ENCODE measurements at regions not wholly inside any gene's neighbourhood (a gene's known extent, or its start where the extent isn't known, plus 50 kb on each side); places are given as distances from the start of the nearest gene placed in this dataset.

DNA sequence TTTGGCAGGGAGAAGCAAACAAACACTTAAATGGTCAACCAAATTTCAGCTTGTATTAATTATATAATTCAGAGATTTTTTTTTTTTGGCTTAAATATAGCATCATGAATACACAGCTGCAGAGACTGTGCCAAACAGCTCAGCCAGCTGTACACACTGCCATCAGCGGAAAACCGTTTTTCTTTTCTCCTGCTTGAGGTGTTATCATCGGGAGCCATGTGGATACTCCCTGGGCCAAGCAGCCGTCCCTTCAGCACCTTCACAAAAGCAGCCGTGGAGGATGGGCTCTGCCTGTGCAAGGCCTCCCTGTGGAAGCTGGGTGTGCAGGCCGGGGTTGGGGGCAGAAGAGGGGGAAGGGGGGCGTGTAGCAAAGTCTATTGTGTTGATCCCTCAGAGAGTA lies 85.0 kb downstream of the NUF2 start:
- Histone ChIP-seq H3K4me3 (no peak overlapping the region), H3K4me1 (peaks cover 5% of the 10 kb centered on the region), H3K36me3 (no peaks in the 10 kb centered on the region), H3K27ac (replicated peaks) (no peak overlapping the region), H3K9me3 (replicated peaks) (no peaks in the 10 kb centered on the region), H3K27me3 (ENCODE audit: low read depth) (peaks cover 15% of the 10 kb centered on the region)
- no peak for DNase-seq
- TF ChIP-seq, protein P1, sequence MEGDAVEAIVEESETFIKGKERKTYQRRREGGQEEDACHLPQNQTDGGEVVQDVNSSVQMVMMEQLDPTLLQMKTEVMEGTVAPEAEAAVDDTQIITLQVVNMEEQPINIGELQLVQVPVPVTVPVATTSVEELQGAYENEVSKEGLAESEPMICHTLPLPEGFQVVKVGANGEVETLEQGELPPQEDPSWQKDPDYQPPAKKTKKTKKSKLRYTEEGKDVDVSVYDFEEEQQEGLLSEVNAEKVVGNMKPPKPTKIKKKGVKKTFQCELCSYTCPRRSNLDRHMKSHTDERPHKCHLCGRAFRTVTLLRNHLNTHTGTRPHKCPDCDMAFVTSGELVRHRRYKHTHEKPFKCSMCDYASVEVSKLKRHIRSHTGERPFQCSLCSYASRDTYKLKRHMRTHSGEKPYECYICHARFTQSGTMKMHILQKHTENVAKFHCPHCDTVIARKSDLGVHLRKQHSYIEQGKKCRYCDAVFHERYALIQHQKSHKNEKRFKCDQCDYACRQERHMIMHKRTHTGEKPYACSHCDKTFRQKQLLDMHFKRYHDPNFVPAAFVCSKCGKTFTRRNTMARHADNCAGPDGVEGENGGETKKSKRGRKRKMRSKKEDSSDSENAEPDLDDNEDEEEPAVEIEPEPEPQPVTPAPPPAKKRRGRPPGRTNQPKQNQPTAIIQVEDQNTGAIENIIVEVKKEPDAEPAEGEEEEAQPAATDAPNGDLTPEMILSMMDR (IDR thresholded peaks at IDR 0.05; ENCODE audit: borderline replicate concordance) = no peak
- intact Hi-C loops (cut with micrococcal nuclease) = no loop called here

DNA sequence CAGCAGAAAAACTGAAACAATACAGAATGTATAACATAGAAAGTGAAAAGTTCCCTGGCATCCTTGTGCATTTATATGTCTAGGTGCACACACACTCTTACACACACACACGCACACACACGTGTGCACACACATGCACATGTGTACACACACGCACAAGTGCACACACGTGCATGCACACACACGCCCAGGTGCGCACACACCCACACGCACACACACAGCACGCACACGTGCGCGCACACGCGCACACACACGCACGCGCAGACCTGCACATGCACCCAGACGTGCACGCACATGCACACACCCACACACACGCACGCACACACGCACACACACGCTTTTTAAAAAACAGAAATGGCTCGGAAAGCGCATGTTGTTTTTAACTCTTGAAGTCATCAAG lies 86.5 kb downstream of the NUF2 start:
- TF ChIP-seq, protein P1 (IDR thresholded peaks at IDR 0.05; ENCODE audit: borderline replicate concordance) = no peak
- no peak overlapping the region for H3K27ac ChIP-seq (replicated peaks)
- H3K9me3 ChIP-seq (replicated peaks) = no peaks in the 10 kb centered on the region
- DNase-seq = no peak
- no peak overlapping the region for H3K4me3 ChIP-seq
- intact Hi-C loops (cut with micrococcal nuclease) = no loop called here
- H3K4me1 ChIP-seq = peaks cover 5% of the 10 kb centered on the region
- H3K27me3 ChIP-seq (ENCODE audit: low read depth) = peaks cover 16% of the 10 kb centered on the region
- no peaks in the 10 kb centered on the region for H3K36me3 ChIP-seq

DNA sequence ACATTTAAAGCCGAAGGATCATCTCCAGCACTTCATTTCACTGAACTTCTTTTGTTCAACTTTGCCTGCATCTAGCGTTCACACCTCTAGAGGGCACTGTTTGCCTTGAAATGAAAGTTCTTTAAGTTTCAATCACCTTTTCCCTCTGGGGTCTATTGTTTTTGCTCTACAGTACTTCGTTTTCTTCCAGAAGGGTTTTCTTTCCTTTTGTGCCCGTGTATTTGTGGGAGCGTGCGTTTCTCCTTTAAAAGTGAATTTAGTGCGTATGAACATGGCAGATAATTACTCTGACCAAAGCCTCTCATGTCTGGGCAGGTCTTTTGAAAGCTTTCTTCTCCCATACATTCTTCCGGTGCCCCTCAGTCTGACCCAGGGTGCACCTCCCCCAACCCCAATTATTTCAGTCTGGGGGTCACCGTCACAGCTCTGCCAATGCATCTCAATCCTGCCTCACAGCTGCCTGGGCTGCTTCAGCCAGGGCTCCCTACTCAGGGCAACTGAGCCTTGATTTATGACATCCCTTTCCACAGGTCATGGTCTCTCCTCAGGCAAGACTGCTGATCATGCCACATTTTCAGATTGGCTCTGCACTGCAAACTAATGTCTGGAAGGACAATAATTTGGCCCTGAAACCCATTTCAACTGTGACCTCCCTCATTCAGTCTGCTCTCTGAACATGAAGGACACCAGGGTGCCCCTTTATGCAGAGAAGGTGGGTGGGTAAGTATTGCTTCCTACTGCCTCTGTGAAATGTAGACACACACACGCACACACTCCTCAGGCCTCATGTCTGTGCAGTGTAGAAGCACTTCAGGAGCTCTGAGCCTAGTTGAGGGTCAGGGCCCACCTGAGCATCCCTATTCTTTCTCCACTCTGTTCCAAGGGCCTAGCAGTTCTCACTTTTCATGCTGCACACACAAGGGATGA lies 88.6 kb downstream of the NUF2 start:
- Histone ChIP-seq H3K27me3 (ENCODE audit: low read depth) (peaks cover 25% of the 10 kb centered on the region), H3K4me1 (peaks cover 5% of the 10 kb centered on the region), H3K4me3 (no peak overlapping the region), H3K36me3 (no peaks in the 10 kb centered on the region), H3K9me3 (replicated peaks) (no peaks in the 10 kb centered on the region), H3K27ac (replicated peaks) (no peak overlapping the region)
- no peak for DNase-seq
- TF ChIP-seq, protein P1 (IDR thresholded peaks at IDR 0.05; ENCODE audit: borderline replicate concordance) = peak; percentile 79
- intact Hi-C loops (cut with micrococcal nuclease) = no loop called here

DNA sequence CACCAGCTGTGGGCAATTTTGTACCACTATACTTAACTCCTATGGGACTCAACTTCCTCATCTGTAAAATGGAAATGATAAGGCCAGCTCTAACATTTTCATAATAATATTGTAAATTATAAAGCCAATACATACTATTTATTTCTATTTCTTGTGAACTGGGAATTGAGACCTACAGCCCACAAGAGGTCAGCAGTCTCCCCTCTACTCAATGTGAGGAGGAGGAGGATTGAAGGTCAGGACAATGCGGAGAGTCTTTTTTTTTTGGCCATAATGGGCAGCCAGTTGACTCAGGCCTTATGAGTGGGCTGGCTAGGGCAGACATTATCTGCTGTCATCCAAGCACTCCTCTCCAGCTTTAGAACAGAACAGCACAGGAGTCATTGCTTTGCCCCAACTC lies 90.5 kb downstream of the NUF2 start:
- intact Hi-C loops (cut with micrococcal nuclease) = no loop called here

DNA sequence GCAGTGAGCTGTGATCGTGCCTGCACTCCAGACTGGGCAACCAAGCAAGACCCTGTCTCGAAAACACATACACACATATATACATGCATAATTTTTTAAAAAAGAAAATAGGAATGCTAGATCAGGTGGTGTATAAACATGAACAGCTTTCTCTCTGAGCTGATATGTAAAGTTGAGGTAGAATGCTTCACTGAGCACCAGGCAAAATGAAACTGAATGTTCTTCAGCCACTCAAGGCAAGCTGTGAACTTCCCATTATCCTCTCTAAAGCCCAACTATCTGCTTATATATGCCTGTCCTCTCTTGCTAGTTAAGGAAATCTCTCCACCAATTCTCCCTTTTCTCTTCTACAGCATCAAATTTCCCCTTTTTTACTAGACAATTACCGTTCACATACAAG lies 93.0 kb downstream of the NUF2 start:
- Histone ChIP-seq H3K9me3 (replicated peaks) (no peaks in the 10 kb centered on the region), H3K4me3 (no peak overlapping the region), H3K36me3 (no peaks in the 10 kb centered on the region), H3K4me1 (no peaks in the 10 kb centered on the region), H3K27me3 (ENCODE audit: low read depth) (peaks cover 32% of the 10 kb centered on the region), H3K27ac (replicated peaks) (no peak overlapping the region)
- intact Hi-C loops (cut with micrococcal nuclease) = no loop called here
- no peak for DNase-seq
- TF ChIP-seq, protein P1 (IDR thresholded peaks at IDR 0.05; ENCODE audit: borderline replicate concordance) = no peak

More for the DNA sequence above, 90.5 kb downstream of the NUF2 start:
- Histone ChIP-seq H3K27me3 (ENCODE audit: low read depth) (peaks cover 29% of the 10 kb centered on the region), H3K4me1 (no peaks in the 10 kb centered on the region), H3K36me3 (no peaks in the 10 kb centered on the region), H3K9me3 (replicated peaks) (no peaks in the 10 kb centered on the region), H3K27ac (replicated peaks) (no peak overlapping the region), H3K4me3 (no peak overlapping the region)
- no peak for DNase-seq
- TF ChIP-seq, protein P1 (IDR thresholded peaks at IDR 0.05; ENCODE audit: borderline replicate concordance) = no peak
